ENCODE measurements at regions not wholly inside any gene's neighbourhood (a gene's known extent, or its start where the extent isn't known, plus 50 kb on each side); places are given as distances from the start of the nearest gene placed in this dataset.

DNA sequence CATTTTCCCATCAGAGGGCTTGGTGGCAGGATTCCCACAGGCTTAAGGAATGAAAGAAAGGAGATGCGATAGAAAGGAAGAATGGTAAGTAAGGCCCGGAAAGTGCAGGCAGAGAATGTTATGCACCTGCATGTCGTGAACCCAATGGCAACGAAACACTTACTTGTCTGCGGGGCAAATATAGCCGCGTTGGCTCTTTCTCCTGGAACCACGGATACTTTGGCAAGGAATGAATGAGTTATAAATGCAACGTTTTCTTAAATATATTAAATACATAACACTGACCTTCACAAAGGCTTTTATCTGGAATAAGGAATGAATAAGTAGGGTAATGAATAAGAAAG, 192.1 kb downstream of the KATNAL1 start:
- CTCF ChIA-PET, result interaction anchor here (0.6 to 6.1 kb wide), 40 partner anchors 11 to 625 kb away, joined by 3 to 100 read pairs (median 4); no protein-coding TSS in a partner anchor
- Mint-ChIP-seq H3K27me3 (no peaks in the 10 kb centered on the region), H3K4me3 (peak overlapping the region; percentile 83), H3K4me1 (ENCODE audit: low read depth) (peaks cover 49% of the 10 kb centered on the region), H3K36me3 (ENCODE audit: low read depth) (no peaks in the 10 kb centered on the region), H3K9me3 (no peaks in the 10 kb centered on the region), H3K27ac (peak overlapping the region; percentile 78)
- intact Hi-C loops (cut with DNase I, micrococcal nuclease), result loop anchor here (1.0 to 5.0 kb wide), 4 partner anchors 177 to 687 kb away; no protein-coding TSS in a partner anchor
- peak overlapping the region; percentile 22 for H3K4me3 ChIP-seq (ENCODE audit: low read length)
- no peaks in the 10 kb centered on the region for H3K9me3 ChIP-seq (ENCODE audit: control insufficient read depth in 1 of 2, insufficient read depth in 1 of 2, low read length in 2 of 2)
- POLR2A ChIA-PET, result interaction anchor here (0.6 to 4.8 kb wide), 15 partner anchors 17 to 347 kb away, joined by 3 to 61 read pairs (median 3); partner anchors contain the start of gene UBL3
- no peak for ATAC-seq (ENCODE audit: poor library complexity)
- no peaks in the 10 kb centered on the region for H3K36me3 ChIP-seq (ENCODE audit: insufficient read depth, low read length)
- DNase-seq, result no peak
- no peak overlapping the region for H3K27ac ChIP-seq (ENCODE audit: low read depth in 1 of 2, low read length in 2 of 2)
- peaks cover 34% of the 10 kb centered on the region for H3K4me1 ChIP-seq (ENCODE audit: insufficient read depth, low read length)
- H3K27me3 ChIP-seq (ENCODE audit: control insufficient read depth in 1 of 2, insufficient read depth in 2 of 2, low read length in 2 of 2), result no peaks in the 10 kb centered on the region
- TF ChIP-seq, protein P1, sequence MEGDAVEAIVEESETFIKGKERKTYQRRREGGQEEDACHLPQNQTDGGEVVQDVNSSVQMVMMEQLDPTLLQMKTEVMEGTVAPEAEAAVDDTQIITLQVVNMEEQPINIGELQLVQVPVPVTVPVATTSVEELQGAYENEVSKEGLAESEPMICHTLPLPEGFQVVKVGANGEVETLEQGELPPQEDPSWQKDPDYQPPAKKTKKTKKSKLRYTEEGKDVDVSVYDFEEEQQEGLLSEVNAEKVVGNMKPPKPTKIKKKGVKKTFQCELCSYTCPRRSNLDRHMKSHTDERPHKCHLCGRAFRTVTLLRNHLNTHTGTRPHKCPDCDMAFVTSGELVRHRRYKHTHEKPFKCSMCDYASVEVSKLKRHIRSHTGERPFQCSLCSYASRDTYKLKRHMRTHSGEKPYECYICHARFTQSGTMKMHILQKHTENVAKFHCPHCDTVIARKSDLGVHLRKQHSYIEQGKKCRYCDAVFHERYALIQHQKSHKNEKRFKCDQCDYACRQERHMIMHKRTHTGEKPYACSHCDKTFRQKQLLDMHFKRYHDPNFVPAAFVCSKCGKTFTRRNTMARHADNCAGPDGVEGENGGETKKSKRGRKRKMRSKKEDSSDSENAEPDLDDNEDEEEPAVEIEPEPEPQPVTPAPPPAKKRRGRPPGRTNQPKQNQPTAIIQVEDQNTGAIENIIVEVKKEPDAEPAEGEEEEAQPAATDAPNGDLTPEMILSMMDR (IDR thresholded peaks at IDR 0.05), result peak; percentile 60

DNA sequence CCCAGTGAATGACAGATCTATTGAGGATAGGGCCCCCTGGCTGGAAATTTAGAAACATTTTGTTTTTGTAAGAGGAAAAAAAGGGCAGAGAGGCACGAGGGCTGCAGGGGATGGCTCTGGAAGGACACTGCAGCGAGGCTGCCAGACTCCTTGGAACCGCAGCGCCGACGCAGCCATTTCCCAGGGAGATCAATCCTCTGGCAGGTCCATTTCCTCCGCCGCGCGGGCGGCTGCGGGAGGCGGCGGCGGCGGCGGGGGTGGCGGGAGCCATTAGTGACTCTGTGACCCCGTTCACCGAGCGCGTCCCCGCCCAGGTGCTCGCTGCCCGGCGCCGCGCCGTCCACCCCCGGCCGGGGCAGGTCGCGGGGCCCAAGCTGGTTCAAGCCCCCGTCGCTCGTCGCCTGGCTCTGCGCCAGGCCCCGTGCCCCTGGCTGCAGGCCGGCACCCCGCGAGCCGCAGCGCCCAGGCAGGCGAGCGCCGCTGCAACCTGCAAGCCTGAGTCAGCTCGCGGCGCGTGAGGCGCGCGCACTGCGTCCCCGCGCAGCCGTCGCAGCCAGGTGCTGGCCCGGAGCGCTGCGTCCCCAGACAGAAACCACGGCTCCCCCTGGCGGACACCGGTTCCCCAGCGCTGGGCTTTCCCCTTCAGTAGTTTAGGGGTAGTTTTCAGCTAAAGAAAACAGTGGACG, 192.6 kb downstream of the KATNAL1 start:
- no peaks in the 10 kb centered on the region for H3K36me3 Mint-ChIP-seq (ENCODE audit: low read depth)
- peak overlapping the region; percentile 91 for H3K4me3 Mint-ChIP-seq
- no peaks in the 10 kb centered on the region for H3K9me3 Mint-ChIP-seq
- ChIA-PET POLR2A (interaction anchor here (0.6 to 4.8 kb wide), 21 partner anchors 12 to 501 kb away, joined by 3 to 61 read pairs (median 3); partner anchors contain the start of genes HMGB1 and UBL3), CTCF (interaction anchor here (0.6 to 6.1 kb wide), 44 partner anchors 11 to 653 kb away, joined by 3 to 100 read pairs (median 4); no protein-coding TSS in a partner anchor)
- H3K4me1 Mint-ChIP-seq (ENCODE audit: low read depth), result peaks cover 44% of the 10 kb centered on the region
- Histone ChIP-seq H3K27me3 (ENCODE audit: control insufficient read depth in 1 of 2, insufficient read depth in 2 of 2, low read length in 2 of 2) (no peaks in the 10 kb centered on the region), H3K4me3 (ENCODE audit: low read length) (peak overlapping the region; percentile 53), H3K27ac (ENCODE audit: low read depth in 1 of 2, low read length in 2 of 2) (no peak overlapping the region), H3K4me1 (ENCODE audit: insufficient read depth, low read length) (peaks cover 29% of the 10 kb centered on the region), H3K36me3 (ENCODE audit: insufficient read depth, low read length) (no peaks in the 10 kb centered on the region), H3K9me3 (ENCODE audit: control insufficient read depth in 1 of 2, insufficient read depth in 1 of 2, low read length in 2 of 2) (no peaks in the 10 kb centered on the region)
- ATAC-seq (ENCODE audit: poor library complexity) (peak; percentile 88), DNase-seq (peak; percentile 85 to 97 (median 95))
- intact Hi-C loops (cut with DNase I, micrococcal nuclease), result loop anchor here (1.0 to 5.0 kb wide), 7 partner anchors 157 to 688 kb away; partner anchors contain the start of gene SLC7A1 (in 1 of the 2)
- H3K27me3 Mint-ChIP-seq, result no peaks in the 10 kb centered on the region
- peak overlapping the region; percentile 78 for H3K27ac Mint-ChIP-seq
- TF ChIP-seq, protein P1 (IDR thresholded peaks at IDR 0.05), result peak; percentile 86

DNA sequence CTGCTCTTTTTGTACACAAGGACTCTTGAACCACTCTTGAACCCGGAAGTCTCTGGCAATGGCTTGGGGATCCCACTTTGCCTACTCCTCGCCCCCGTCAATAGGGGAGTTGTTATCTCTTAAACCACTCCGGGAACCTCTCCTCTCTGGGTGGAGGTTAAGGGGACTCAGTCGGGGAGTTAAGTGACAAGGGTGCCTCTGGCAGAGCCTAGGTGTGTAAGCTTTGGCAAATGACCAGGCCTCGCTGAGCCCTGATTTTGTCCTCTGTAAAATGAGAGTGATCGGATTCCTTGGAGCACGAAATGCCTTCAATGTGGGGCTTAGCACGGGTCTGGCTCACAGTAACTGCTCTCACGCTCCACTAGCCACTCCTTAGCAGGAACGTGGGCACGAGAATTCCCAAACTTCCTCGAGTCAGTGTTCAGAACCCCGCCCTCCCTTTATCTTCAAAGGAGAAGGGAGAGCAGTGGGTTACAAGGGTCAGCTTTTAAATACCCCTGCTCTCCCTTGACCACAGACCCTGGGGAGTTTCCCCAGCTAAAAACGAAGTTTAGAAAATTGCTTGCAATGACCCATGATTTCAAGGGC, 193.3 kb downstream of the KATNAL1 start:
- Mint-ChIP-seq H3K4me1 (ENCODE audit: low read depth) (peaks cover 37% of the 10 kb centered on the region), H3K4me3 (peak overlapping the region; percentile 91), H3K27me3 (no peaks in the 10 kb centered on the region), H3K27ac (peak overlapping the region; percentile 24), H3K9me3 (no peaks in the 10 kb centered on the region), H3K36me3 (ENCODE audit: low read depth) (no peaks in the 10 kb centered on the region)
- ChIA-PET POLR2A (interaction anchor here (0.7 to 4.8 kb wide), 9 partner anchors 18 to 502 kb away, joined by 3 to 61 read pairs (median 4); partner anchors contain the start of genes HMGB1 and UBL3), CTCF (interaction anchor here (0.6 to 6.1 kb wide), 15 partner anchors 10 to 605 kb away, joined by 3 to 100 read pairs (median 4); no protein-coding TSS in a partner anchor)
- Histone ChIP-seq H3K27ac (ENCODE audit: low read depth in 1 of 2, low read length in 2 of 2) (no peak overlapping the region), H3K27me3 (ENCODE audit: control insufficient read depth in 1 of 2, insufficient read depth in 2 of 2, low read length in 2 of 2) (no peaks in the 10 kb centered on the region), H3K4me3 (ENCODE audit: low read length) (peak overlapping the region; percentile 53), H3K36me3 (ENCODE audit: insufficient read depth, low read length) (no peaks in the 10 kb centered on the region), H3K4me1 (ENCODE audit: insufficient read depth, low read length) (peaks cover 23% of the 10 kb centered on the region), H3K9me3 (ENCODE audit: control insufficient read depth in 1 of 2, insufficient read depth in 1 of 2, low read length in 2 of 2) (no peaks in the 10 kb centered on the region)
- DNase-seq (peak in 2 of 14 experiments; percentile 13 to 27), ATAC-seq (ENCODE audit: poor library complexity) (no peak)
- intact Hi-C loops (cut with DNase I, micrococcal nuclease), result loop anchor here (1.0 to 5.0 kb wide), 7 partner anchors 157 to 517 kb away; partner anchors contain the start of gene SLC7A1 (in 1 of the 2)
- TF ChIP-seq, protein P1 (IDR thresholded peaks at IDR 0.05), result no peak
